GM10266 (cell line): ENCODE measurements at regions not wholly inside any gene's neighbourhood (a gene's known extent, or its start where the extent isn't known, plus 50 kb on each side); places are given as distances from the start of the nearest gene placed in this dataset.
"Not testable (repeated sequence)": the region's sequence is repeated elsewhere in the genome, so short reads cannot be mapped to it uniquely, and the experiment has no call there.

Source experiments
- DNase-seq: peaks from one replicate; pipeline ENCODE4 v3.0.0; 2012; ENCODE audit errors: extremely low spot score
- CTCF ChIP-seq: IDR thresholded peaks from 2 replicates; pipeline ENCODE4 v1.5.1; 2012; ENCODE audit warnings: mild to moderate bottlenecking, low read depth; ENCODE audit not compliant: control insufficient read depth, insufficient read depth; ENCODE audit errors: missing control alignments

GRCh38 chr18:70559446-70559845 lies 270.6 kb downstream of the SOCS6 start:
- TF ChIP-seq CTCF, result no peak
- DNase-seq, result no peak

DNA sequence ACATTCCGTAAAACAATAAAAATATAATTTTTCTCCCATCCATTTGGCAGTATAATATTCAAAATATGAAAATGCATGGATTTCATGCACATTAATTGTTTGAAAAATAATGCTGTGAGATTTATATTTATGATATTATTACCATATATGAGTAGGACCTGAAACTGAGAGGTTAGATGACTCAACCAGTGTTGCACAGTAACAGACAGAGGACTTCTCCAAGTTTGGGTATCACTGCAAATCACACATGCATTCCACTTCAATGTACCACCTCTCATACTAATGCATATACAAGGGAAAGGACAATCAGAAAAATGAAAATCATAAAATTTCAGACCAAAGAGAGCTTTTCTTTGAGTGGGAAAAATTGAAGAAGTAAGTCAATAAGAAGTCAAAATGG lies 269.5 kb downstream of the SOCS6 start:
- TF ChIP-seq CTCF, result no peak
- no peak for DNase-seq

DNA sequence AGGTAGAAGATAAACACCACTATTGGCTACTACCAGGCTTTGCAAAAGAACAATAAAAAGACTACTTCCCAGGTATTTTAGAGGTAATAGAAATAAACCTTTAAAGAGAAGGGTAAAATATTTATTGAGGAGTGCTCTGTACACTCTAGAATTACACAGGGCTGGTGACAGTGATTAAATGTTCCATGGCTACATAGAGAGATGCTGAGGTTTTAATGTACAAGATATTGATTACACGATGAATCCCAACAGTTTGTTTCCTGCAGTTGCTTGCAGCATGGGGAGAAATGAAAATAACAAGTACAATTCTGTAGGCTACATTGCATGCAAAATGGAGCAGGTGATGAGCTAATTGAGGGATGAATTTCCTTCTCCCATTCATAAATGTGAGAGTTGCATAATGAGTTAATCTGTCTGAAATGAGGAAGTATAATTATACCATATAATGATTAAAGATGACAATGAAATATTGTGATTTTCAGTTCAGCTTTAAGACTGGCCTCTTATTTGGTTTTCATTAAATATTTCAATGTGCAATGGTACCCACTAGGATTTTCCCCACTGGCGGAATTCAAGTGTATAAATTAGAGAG lies 266.1 kb downstream of the SOCS6 start:
- DNase-seq, result no peak
- no peak for TF ChIP-seq CTCF

DNA sequence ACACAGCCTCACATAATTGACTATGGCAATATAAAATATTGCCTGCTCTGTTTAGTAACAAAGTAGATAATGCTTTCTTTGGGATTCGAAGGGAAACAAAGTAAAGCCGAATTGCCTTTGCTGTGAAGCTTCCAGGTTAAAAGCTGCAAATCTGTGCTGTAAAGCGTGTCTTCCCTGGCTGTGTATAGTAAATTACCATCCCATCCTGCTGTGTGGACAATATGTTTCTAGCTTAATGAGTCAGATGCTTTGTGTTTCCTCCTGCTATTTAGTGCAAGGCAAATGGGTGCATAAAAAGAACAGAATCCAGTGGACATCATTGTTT lies 265.1 kb downstream of the SOCS6 start:
- DNase-seq, result no peak
- no peak for TF ChIP-seq CTCF

- no peak for DNase-seq
- no peak for TF ChIP-seq CTCF
Measured at GRCh38 chr18:70553245-70553935, 264.5 kb downstream of the SOCS6 start.

GRCh38 chr18:70536370-70537062 lies 247.7 kb downstream of the SOCS6 start:
- TF ChIP-seq CTCF, result no peak
- DNase-seq, result no peak

DNA sequence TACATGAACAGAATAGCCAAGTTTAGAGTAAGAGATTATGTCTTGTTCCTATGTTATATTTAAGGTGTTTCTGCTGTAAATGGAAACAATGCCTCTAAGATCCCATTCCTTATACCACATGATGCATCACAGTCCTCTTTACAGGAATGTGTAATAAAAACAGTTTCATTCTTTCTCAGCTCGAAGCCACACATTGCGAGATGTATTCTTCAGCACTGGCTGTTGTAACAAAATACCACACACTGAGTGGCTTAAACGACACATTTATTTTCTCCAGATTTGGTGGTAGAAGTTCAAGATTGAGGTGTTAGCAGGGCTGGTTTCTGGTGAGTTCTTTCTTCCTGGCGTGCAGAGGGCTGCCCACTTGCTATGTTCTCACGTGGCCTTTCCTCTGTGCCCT lies 246.2 kb downstream of the SOCS6 start:
- DNase-seq, result no peak
- TF ChIP-seq CTCF, result no peak

DNA sequence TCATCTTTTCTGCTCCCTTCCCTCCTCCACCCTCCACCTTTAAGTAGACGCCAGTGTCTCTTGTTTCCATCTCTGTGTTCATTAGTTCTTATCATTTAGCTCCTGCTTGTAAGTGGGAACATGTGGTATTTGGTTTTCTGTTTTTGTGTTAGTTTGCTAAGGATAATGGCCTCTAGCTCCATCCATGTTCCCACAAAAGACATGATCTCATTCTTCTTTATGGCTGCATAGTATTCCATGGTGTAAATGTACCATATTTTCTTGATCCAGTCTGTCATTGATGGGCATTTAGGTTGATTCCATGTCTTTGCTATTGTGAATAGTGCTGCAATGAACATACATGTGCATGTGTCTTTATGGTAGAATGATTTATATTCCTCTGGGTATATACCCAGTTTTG lies 236.5 kb downstream of the SOCS6 start:
- not testable (repeated sequence) for DNase-seq
